ENCODE measurements at regions not wholly inside any gene's neighbourhood (a gene's known extent, or its start where the extent isn't known, plus 50 kb on each side); places are given as distances from the start of the nearest gene placed in this dataset.
"Not testable (repeated sequence)": the region's sequence is repeated elsewhere in the genome, so short reads cannot be mapped to it uniquely, and the experiment has no call there.

DNA sequence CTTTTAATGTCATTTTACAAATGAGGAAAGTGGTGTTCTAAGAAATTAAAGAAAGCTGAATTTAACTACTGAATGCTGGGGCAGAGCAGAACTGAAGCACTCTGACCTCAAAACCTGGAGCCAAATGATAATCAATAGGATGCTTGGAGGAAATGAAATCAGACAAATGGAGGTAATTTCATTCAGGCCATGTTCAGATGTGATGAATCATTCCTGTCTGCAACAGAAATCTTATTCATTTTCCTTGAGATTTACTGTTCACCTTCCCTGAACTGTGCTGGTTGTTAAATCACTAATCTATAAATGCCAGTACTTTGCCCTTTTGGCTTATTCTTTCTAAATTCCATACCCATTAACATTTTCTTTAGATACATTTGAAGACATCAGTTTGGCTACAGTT lies 85.6 kb upstream of the SNX7 start:
- Mint-ChIP-seq H3K4me1 (no peaks in the 10 kb centered on the region), H3K9me3 (ENCODE audit: low read depth) (peaks cover 2% of the 10 kb centered on the region), H3K27me3 (no peaks in the 10 kb centered on the region), H3K36me3 (no peaks in the 10 kb centered on the region), H3K27ac (no peak overlapping the region), H3K4me3 (no peak overlapping the region)
- CTCF ChIA-PET: no interaction called here
- ATAC-seq (no peak), DNase-seq (no peak)

DNA sequence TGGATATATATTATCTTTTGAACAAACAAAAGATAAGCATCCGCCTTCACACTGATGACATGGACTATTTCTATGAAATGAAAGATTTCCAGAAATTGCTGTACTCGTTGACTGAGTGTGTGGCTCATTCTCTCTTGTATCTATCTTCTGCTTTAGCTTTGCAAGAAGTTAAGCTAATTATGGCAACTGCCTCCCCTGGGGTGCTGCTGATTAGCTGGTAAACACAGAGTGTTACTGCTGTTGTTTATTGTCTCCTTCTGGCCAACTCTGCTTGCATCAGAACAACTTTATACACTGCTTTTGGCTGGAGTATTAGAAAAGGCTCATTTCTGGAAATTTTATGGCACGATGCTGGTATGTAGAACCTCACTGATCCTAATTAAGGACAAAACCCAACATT lies 95.6 kb upstream of the SNX7 start:
- Mint-ChIP-seq H3K27ac (no peak overlapping the region), H3K27me3 (no peaks in the 10 kb centered on the region), H3K4me1 (no peaks in the 10 kb centered on the region), H3K4me3 (no peak overlapping the region), H3K36me3 (no peaks in the 10 kb centered on the region), H3K9me3 (ENCODE audit: low read depth) (peaks cover 5% of the 10 kb centered on the region)
- DNase-seq: no peak
- ATAC-seq: no peak
- CTCF ChIA-PET: no interaction called here

DNA sequence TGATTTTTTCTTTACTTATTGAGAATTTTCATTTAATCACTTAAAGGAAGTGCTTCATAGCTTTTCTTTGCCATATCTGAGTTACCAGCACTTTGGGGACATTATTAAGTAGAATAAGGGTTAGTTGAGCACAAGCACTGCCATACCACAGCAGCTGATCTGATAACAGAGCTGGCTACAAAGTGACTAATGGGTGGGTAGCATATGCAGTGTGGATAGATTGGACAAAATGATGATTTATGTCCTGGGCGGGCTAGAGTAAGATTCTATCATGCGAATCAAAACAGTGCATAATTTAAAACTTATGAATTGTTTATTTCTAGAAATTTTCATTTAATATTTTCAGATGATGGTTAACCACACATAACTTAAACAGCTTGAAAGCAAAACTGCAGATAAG lies 102.2 kb upstream of the SNX7 start:
- ATAC-seq: no peak
- H3K27me3 Mint-ChIP-seq: no peaks in the 10 kb centered on the region
- CTCF ChIA-PET: no interaction called here

DNA sequence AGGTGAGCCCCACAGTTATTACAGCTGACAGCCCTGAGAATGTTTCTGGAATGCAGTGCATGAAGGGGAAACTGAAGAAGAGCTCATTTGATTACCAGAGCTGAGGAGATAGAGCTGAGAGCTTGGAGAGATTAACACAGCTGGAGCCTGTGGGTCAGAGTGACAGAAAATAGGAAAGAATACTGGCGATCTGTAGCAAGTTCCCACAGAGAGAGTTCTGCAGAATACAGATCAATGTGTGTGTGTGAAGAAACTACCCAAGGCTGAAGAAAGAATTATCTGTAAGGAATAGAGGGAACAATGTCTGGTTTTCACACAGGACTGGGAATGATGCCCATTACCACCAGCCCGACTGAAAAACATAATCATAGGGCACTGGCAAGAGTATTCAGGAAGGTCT lies 103.6 kb upstream of the SNX7 start:
- DNase-seq: no peak
- Mint-ChIP-seq H3K27ac (no peak overlapping the region), H3K27me3 (no peaks in the 10 kb centered on the region), H3K4me3 (no peak overlapping the region), H3K36me3 (no peaks in the 10 kb centered on the region), H3K4me1 (no peaks in the 10 kb centered on the region), H3K9me3 (ENCODE audit: low read depth) (peaks cover 3% of the 10 kb centered on the region)
- CTCF ChIA-PET: no interaction called here
- ATAC-seq: no peak

More for the DNA sequence above, 102.2 kb upstream of the SNX7 start:
- H3K4me1 Mint-ChIP-seq: no peaks in the 10 kb centered on the region
- DNase-seq: no peak
- H3K27ac Mint-ChIP-seq: no peak overlapping the region
- peaks cover 5% of the 10 kb centered on the region for H3K9me3 Mint-ChIP-seq (ENCODE audit: low read depth)
- H3K36me3 Mint-ChIP-seq: no peaks in the 10 kb centered on the region
- no peak overlapping the region for H3K4me3 Mint-ChIP-seq

DNA sequence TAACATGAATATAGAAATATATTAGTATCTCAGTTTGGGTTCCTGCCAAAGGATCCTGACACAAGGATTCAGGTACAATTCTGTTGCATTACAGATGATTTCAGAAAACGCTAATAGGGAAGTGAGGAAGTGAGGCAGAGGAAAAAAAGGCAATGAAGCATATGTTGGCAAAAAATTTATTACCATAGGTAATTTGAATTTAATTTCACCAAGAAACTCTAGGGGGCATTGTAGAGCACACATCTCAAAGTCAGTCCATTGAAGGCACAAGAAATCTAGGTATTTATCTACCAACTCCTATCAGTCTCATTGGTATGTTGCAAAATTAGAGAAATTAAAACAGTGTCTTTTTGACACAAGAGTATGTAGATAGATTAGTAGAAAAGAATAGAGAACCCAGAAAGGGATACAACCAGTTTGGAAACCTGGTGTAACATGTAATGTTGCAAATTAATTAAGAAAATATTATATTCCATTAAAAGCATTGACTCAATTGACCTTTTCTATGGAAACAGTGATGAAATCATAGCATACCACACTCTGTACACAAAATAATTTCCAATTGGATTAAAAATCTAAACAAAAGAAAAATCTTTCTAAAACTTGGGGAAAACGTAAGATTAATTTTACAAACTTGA lies 104.9 kb upstream of the SNX7 start:
- Mint-ChIP-seq H3K4me3 (no peak overlapping the region), H3K27ac (no peak overlapping the region), H3K4me1 (no peaks in the 10 kb centered on the region), H3K36me3 (no peaks in the 10 kb centered on the region), H3K9me3 (ENCODE audit: low read depth) (no peaks in the 10 kb centered on the region), H3K27me3 (no peaks in the 10 kb centered on the region)
- ATAC-seq (no peak), DNase-seq (no peak)
- CTCF ChIA-PET: no interaction called here

DNA sequence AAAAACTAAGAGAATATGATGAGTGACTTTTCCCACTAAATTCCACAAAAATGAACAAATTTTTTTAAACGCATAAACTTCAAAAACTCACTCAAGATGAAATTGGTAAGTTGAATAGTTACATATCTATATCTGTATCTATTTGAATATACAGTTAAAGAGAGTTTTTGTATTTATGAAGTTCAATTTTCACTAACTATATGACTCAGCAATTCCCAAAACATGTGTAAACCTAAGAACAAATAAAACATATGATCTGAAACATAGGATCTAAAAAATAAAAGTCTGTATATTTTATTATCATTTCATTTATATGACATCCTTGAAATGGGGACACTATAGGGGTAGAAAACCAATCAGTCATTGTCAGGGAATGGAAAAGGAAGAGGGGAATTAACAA lies 105.7 kb upstream of the SNX7 start:
- CTCF ChIA-PET: no interaction called here
- no peak overlapping the region for H3K27ac Mint-ChIP-seq
- ATAC-seq (no peak), DNase-seq (no peak)
- no peak overlapping the region for H3K4me3 Mint-ChIP-seq
- no peaks in the 10 kb centered on the region for H3K9me3 Mint-ChIP-seq (ENCODE audit: low read depth)
- H3K27me3 Mint-ChIP-seq: no peaks in the 10 kb centered on the region
- H3K36me3 Mint-ChIP-seq: no peaks in the 10 kb centered on the region
- no peaks in the 10 kb centered on the region for H3K4me1 Mint-ChIP-seq

DNA sequence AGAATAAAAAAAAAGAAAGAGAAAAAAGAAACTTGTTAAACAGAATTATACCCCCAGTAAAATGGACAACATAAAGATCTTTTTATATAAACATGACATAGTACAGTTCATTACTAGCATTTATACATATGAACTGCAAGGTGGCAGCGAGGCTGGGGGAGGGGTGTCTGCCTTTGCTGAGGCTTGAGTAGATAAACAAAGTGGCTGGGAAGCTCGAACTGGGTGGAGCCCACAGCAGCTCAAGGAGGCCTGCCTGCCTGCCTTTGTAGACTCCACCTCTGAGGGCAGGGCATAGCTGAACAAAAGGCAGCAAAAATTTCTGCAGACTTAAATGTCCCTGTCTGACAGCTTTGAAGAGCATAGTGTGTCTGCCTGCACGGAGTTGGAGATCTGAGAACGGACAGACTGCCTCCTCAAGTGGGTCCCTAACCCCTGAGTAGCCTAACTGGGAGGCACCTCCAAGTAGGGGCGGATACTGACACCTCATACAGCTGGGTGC lies 108.9 kb upstream of the SNX7 start:
- H3K36me3 Mint-ChIP-seq; H3K27ac Mint-ChIP-seq; H3K4me3 Mint-ChIP-seq; DNase-seq; ATAC-seq; CTCF ChIA-PET; H3K27me3 Mint-ChIP-seq; H3K4me1 Mint-ChIP-seq; H3K9me3 Mint-ChIP-seq (ENCODE audit: low read depth): not testable (repeated sequence)

DNA sequence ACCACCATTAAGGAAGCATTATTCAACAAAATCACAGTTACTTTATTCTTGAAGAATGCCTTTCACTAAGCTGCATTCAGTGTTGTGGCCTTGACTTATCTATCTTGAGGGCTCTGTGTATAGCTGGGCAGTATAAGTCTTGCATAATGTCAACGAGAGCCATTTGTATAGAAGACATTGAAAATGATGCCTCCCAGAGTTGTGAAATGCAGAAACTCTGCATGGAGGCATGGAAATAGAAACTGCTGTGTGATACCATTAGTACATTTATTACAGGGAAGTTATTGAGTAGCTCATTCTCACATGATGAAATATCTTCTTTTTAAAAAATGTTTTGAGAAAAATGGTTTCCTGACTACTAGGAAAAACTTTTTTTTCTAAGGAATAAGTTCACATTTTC lies 111.4 kb upstream of the SNX7 start:
- Mint-ChIP-seq H3K27ac (no peak overlapping the region), H3K4me3 (no peak overlapping the region), H3K36me3 (no peaks in the 10 kb centered on the region), H3K9me3 (ENCODE audit: low read depth) (no peaks in the 10 kb centered on the region), H3K27me3 (no peaks in the 10 kb centered on the region), H3K4me1 (no peaks in the 10 kb centered on the region)
- CTCF ChIA-PET: no interaction called here
- no peak for ATAC-seq
- DNase-seq: no peak

DNA sequence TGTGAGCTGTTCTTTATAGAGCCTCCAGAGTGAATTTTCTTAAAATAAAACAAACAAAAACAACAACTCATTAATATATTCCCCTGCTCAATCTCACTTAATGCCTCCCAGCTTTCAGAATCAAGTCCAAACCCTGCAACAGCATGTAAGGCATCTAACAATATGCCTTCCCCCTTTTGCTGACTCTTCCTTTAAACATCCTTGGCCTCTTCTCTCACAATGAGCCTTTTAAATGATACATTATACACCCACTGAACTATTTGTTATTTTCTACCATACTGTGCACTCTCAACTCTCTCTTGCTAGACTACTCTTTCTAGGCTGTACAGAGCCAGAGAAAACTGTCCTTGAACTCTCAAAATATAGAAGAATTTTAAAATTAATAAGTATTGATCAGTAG lies 115.2 kb upstream of the SNX7 start:
- CTCF ChIA-PET: no interaction called here
- Mint-ChIP-seq H3K36me3 (no peaks in the 10 kb centered on the region), H3K4me1 (no peaks in the 10 kb centered on the region), H3K9me3 (ENCODE audit: low read depth) (no peaks in the 10 kb centered on the region), H3K27me3 (no peaks in the 10 kb centered on the region), H3K4me3 (no peak overlapping the region), H3K27ac (no peak overlapping the region)
- DNase-seq: no peak
- ATAC-seq: no peak

DNA sequence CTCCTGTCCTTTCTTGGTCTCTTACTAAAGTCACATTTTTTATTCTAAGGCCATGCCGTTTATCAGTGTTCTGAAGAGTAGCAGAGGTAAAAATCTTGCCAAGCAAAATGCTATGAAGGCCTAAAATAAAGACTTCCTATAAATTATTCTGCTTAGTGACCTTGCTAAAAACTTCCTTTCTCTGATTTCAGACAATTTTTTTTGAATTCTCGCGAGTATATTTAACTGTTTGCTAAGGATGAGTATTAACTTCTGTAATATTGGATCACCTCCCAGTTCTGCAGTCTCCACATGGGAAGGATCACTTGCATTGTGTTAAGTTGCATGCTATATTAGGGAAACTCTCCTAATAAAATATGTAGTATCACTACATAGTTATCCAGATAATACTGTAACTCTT lies 123.4 kb upstream of the SNX7 start:
- Mint-ChIP-seq H3K27me3 (no peaks in the 10 kb centered on the region), H3K36me3 (no peaks in the 10 kb centered on the region), H3K4me1 (no peaks in the 10 kb centered on the region), H3K4me3 (no peak overlapping the region), H3K9me3 (ENCODE audit: low read depth) (peaks cover 3% of the 10 kb centered on the region), H3K27ac (no peak overlapping the region)
- ATAC-seq: no peak
- DNase-seq: no peak
- CTCF ChIA-PET: no interaction called here

DNA sequence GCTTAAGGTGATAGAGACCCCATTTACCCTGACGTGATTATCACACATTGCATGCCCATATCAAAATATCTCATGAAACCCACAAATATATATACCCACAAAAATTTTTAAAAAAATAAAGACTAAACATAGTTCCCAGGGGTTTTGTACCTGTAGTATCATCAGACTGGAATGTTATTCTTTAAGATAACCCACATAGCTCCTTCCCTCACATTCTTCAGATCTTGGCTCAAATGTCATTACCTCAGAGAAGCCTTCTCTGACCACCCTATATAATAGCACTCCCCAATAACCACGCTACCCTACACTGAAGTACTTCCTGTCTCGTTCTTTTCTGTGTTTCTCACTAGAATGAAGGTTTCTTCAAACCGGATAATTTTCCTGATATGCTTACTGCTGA lies 138.3 kb upstream of the SNX7 start:
- no peaks in the 10 kb centered on the region for H3K36me3 Mint-ChIP-seq
- no peaks in the 10 kb centered on the region for H3K9me3 Mint-ChIP-seq (ENCODE audit: low read depth)
- CTCF ChIA-PET: no interaction called here
- H3K4me3 Mint-ChIP-seq: no peak overlapping the region
- ATAC-seq: no peak
- no peaks in the 10 kb centered on the region for H3K27me3 Mint-ChIP-seq
- no peaks in the 10 kb centered on the region for H3K4me1 Mint-ChIP-seq
- no peak for DNase-seq
- H3K27ac Mint-ChIP-seq: no peak overlapping the region

DNA sequence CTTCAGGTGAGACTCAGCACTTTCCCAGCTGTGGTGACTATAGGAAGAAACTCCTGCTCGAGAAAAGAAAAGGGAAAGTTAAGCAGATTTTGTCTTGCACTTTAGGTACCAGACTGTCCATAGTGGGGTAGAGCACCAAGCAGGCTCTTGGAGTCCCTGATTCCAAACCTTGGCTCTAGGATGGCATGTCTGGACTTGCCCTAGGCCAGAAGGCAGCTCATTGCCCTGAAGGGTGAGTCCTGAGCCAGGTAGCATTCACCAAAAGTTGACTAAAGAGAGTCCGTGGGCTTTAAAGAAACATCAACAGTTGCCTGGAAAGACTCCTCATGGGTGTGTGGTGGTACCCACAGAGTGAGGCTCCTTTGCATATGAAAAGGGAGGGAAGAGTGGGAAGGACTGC lies 145.2 kb upstream of the SNX7 start:
- no peaks in the 10 kb centered on the region for H3K4me1 Mint-ChIP-seq
- CTCF ChIA-PET: no interaction called here
- no peaks in the 10 kb centered on the region for H3K27me3 Mint-ChIP-seq
- DNase-seq: no peak
- no peak overlapping the region for H3K27ac Mint-ChIP-seq
- H3K4me3 Mint-ChIP-seq: no peak overlapping the region
- peaks cover 5% of the 10 kb centered on the region for H3K9me3 Mint-ChIP-seq (ENCODE audit: low read depth)
- H3K36me3 Mint-ChIP-seq: no peaks in the 10 kb centered on the region
- ATAC-seq: no peak

DNA sequence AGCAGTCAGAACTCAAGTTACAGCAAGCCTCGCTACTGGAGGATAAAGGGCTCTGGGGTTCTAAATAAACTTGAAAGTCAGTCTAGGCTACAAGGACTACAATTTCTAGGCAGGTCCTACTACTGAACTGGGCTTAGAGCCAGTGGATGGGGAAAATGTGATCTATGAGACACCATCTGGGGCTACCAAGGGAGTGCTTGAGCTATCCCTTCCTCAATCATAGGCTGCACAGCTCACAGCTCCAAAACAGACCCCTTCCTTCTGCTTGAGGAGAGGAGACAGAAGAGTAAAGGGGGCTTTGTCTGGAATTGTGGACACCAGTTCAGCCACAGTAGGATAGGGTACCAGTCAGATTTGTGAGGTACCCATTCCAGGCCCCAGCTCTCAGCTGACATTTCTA lies 145.8 kb upstream of the SNX7 start:
- Mint-ChIP-seq H3K27ac (no peak overlapping the region), H3K4me3 (no peak overlapping the region), H3K36me3 (no peaks in the 10 kb centered on the region), H3K27me3 (no peaks in the 10 kb centered on the region), H3K9me3 (ENCODE audit: low read depth) (peaks cover 5% of the 10 kb centered on the region), H3K4me1 (no peaks in the 10 kb centered on the region)
- DNase-seq (no peak), ATAC-seq (no peak)
- CTCF ChIA-PET: no interaction called here

DNA sequence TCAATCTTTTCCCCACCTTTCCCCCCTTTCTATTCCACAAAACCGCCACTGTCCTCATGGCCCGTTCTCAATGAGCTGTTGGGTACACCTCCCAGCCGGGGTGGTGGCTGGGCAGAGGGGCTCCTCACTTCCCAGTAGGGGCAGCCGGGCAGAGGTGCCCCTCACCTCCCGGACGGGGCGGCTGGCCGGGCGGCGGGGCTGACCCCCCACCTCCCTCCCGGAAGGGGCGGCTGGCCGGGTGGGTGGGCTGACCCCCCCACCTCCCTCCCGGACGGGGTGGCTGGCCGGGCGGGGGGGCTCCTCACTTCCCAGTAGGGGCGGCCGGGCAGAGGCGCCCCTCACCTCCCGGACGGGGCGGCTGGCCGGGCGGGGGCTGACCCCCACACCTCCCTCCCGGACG lies 149.3 kb upstream of the SNX7 start:
- DNase-seq; CTCF ChIA-PET; H3K27me3 Mint-ChIP-seq; H3K9me3 Mint-ChIP-seq (ENCODE audit: low read depth); H3K36me3 Mint-ChIP-seq; H3K27ac Mint-ChIP-seq; H3K4me3 Mint-ChIP-seq; ATAC-seq; H3K4me1 Mint-ChIP-seq: not testable (repeated sequence)

DNA sequence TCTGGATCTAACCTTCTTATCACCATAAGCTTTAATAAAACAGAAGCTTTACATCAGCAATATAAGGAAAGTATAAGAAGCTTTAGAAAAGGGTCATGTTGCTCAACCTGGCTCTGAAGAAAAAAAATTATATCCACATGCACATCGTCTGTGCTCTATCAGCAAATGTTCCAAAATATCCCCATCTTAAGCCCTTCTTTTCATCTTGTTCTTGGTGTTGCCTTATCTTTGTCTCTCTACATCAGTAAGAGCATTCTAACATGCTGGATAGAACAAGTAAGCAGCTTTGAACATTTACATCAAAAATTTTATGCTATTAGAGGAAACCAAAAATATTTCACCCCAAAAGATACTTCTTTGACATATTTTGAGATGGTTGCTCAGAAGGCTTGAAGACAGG lies 157.8 kb upstream of the SNX7 start:
- Mint-ChIP-seq H3K27me3 (no peaks in the 10 kb centered on the region), H3K4me3 (no peak overlapping the region), H3K36me3 (no peaks in the 10 kb centered on the region), H3K4me1 (no peaks in the 10 kb centered on the region), H3K27ac (no peak overlapping the region), H3K9me3 (ENCODE audit: low read depth) (peaks cover 7% of the 10 kb centered on the region)
- ATAC-seq: no peak
- no peak for DNase-seq
- CTCF ChIA-PET: no interaction called here
